HG02763 (cell line): ENCODE measurements at regions not wholly inside any gene's neighbourhood (a gene's known extent, or its start where the extent isn't known, plus 50 kb on each side); places are given as distances from the start of the nearest gene placed in this dataset.

ENCODE experiments used
- ATAC-seq: cut with Tn5 transposase; IDR thresholded peaks from one replicate; pipeline ENCODE4 v1.9.1; 2021; ENCODE audit warnings: mild to moderate bottlenecking, moderate library complexity; ENCODE audit not compliant: unreplicated experiment

- no peak for ATAC-seq
Measured at GRCh38 chr18:79608999-79609461, 70.6 kb upstream of the CTDP1 start.

- ATAC-seq: no peak
Measured at GRCh38 chr18:79609841-79610281, 69.7 kb upstream of the CTDP1 start.

- no peak for ATAC-seq
Measured at GRCh38 chr18:79610461-79611039, 69.1 kb upstream of the CTDP1 start.

GRCh38 chr18:79611040-79611681 lies 68.4 kb upstream of the CTDP1 start:
- ATAC-seq: no peak

- no peak for ATAC-seq
Measured at GRCh38 chr18:79612291-79613108, 67.1 kb upstream of the CTDP1 start.

- ATAC-seq: no peak
Measured at GRCh38 chr18:79613186-79613931, 66.2 kb upstream of the CTDP1 start.

GRCh38 chr18:79614211-79614955 lies 65.2 kb upstream of the CTDP1 start:
- no peak for ATAC-seq

GRCh38 chr18:79615091-79615490 lies 64.5 kb upstream of the CTDP1 start:
- no peak for ATAC-seq

GRCh38 chr18:79615586-79615985 lies 64.0 kb upstream of the CTDP1 start:
- ATAC-seq: no peak

GRCh38 chr18:79616651-79617510 lies 62.7 kb upstream of the CTDP1 start:
- no peak for ATAC-seq

GRCh38 chr18:79617511-79618500 lies 61.8 kb upstream of the CTDP1 start:
- ATAC-seq: no peak

- ATAC-seq: no peak
Measured at GRCh38 chr18:79620576-79621165, 58.9 kb upstream of the CTDP1 start.

GRCh38 chr18:79621501-79621900 lies 58.1 kb upstream of the CTDP1 start:
- ATAC-seq: no peak

GRCh38 chr18:79622004-79622403 lies 57.6 kb upstream of the CTDP1 start:
- ATAC-seq: no peak

GRCh38 chr18:79624356-79625170 lies 55.0 kb upstream of the CTDP1 start:
- ATAC-seq: peak; percentile 9

GRCh38 chr18:79625195-79625923 lies 54.2 kb upstream of the CTDP1 start:
- peak; percentile 79 for ATAC-seq
